Thyroid gland (tissue), 4 donors: ENCODE measurements at regions not wholly inside any gene's neighbourhood (a gene's known extent, or its start where the extent isn't known, plus 50 kb on each side); places are given as distances from the start of the nearest gene placed in this dataset.

Experiments used
- DNase-seq, 2 donors: peaks; one replicate each; pipeline ENCODE4 v3.0.0-alpha.2; 2019
- H3K27ac ChIP-seq, 3 donors: fragments of 200-600 bp; sonication (generic); 1 replicate in 2 of 3; 2 replicates in 1 of 3; pipeline ENCODE4 v1.5.1; 2016 to 2019; ENCODE audit warnings: mild to moderate bottlenecking in 1 of 3, moderate library complexity in 1 of 3
- H3K27me3 ChIP-seq: fragments of 200-600 bp; sonication (generic); one replicate; pipeline ENCODE4 v1.5.1; 2019
- H3K36me3 ChIP-seq, 2 donors: fragments of 200-600 bp; sonication (generic); one replicate each; pipeline ENCODE4 v1.5.1; 2016 to 2019
- H3K4me1 ChIP-seq, 2 donors: fragments of 200-600 bp; sonication (generic); one replicate each; pipeline ENCODE4 v1.5.1; 2017 to 2019
- H3K4me3 ChIP-seq, 3 donors: fragments of 200-600 bp; sonication (generic); replicated peaks in 1 of 3; 1 replicate in 2 of 3; 2 replicates in 1 of 3; pipeline ENCODE4 v1.5.1; 2016; ENCODE audit warnings: mild to moderate bottlenecking in 1 of 3
- H3K9me3 ChIP-seq: fragments of 200-600 bp; sonication (generic); one replicate; pipeline ENCODE4 v1.5.1; 2017
- CTCF ChIP-seq, 6 experiments: fragments of 200-600 bp in 3 of 6; fragments of 450-650 bp in 3 of 6; sonication (generic) in 3 of 6; IDR thresholded peaks; one replicate each; pipeline ENCODE4 v1.5.1; 2016 to 2019; ENCODE audit warnings: antibody characterized with exemption in 6 of 6, mild to moderate bottlenecking in 2 of 6, inconsistent platforms in 1 of 6, moderate library complexity in 1 of 6
- POLR2A ChIP-seq, 2 donors: fragments of 450-650 bp; IDR thresholded peaks; one replicate each; pipeline ENCODE4 v1.6.1; 2017; ENCODE audit warnings: antibody characterized with exemption in 2 of 2, mild to moderate bottlenecking in 2 of 2, moderate library complexity in 1 of 2
- WGBS, 2 donors: methylation state at CpG; one replicate each; pipeline ENCODE4 v1.1.5; 2017; 5-methylcytosine and 5-hydroxymethylcytosine counted together
- intact Hi-C: fragments of 100-400 bp; cut with DNase I; formaldehyde crosslinking; loops from one replicate; pipeline ENCODE4 v1.15.1; 2023

DNA sequence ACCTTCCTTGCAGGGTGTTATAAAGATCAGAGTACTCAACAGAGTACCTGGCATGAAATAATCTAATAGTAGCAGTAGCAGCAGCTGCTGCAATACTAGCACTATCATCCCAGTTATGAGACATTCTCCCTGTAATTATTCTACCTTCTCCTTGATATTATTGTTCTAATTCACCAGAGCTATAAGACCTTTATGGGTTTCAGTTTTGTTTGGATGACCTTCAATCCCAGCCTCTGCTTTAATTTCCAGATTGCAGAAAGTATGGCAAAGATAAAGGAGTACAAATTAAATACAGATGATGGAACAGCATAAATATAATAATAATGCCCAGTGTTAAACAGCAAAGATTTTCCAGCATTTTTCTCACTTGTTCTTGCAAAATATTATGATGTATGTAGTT is 150.5 kb upstream of the MYLIP start:
- Histone ChIP-seq H3K4me1 (no peaks in the 10 kb centered on the region), H3K36me3 (no peaks in the 10 kb centered on the region), H3K9me3 (no peaks in the 10 kb centered on the region), H3K27me3 (no peaks in the 10 kb centered on the region), H3K4me3 (no peak overlapping the region), H3K27ac (no peak overlapping the region)
- no peak for DNase-seq
- TF ChIP-seq CTCF (IDR thresholded peaks at IDR 0.05) (no peak), POLR2A (IDR thresholded peaks at IDR 0.05) (no peak)
- intact Hi-C loops = no loop called here

GRCh38 chr6:15977050-15977449 is 151.8 kb upstream of the MYLIP start:
- TF ChIP-seq CTCF (IDR thresholded peaks at IDR 0.05) (no peak), POLR2A (IDR thresholded peaks at IDR 0.05) (no peak)
- 93 to 98% methylated on average over 2 of the region's 2 CpGs for WGBS, 2 donors
- Histone ChIP-seq H3K4me3 (no peak overlapping the region), H3K36me3 (no peaks in the 10 kb centered on the region), H3K27me3 (no peaks in the 10 kb centered on the region), H3K9me3 (no peaks in the 10 kb centered on the region), H3K27ac (no peak overlapping the region), H3K4me1 (no peaks in the 10 kb centered on the region)
- intact Hi-C loops = no loop called here
- DNase-seq = no peak

GRCh38 chr6:15974817-15975216 is 154.1 kb upstream of the MYLIP start:
- 88 to 91% methylated on average over 2 of the region's 2 CpGs for WGBS, 2 donors
- intact Hi-C loops = no loop called here
- H3K36me3 ChIP-seq = no peaks in the 10 kb centered on the region
- H3K9me3 ChIP-seq = no peaks in the 10 kb centered on the region
- H3K27me3 ChIP-seq = no peaks in the 10 kb centered on the region
- H3K27ac ChIP-seq = no peak overlapping the region
- H3K4me3 ChIP-seq = no peak overlapping the region
- no peaks in the 10 kb centered on the region for H3K4me1 ChIP-seq
- TF ChIP-seq POLR2A (IDR thresholded peaks at IDR 0.05) (no peak), CTCF (IDR thresholded peaks at IDR 0.05) (no peak)
- DNase-seq = no peak

DNA sequence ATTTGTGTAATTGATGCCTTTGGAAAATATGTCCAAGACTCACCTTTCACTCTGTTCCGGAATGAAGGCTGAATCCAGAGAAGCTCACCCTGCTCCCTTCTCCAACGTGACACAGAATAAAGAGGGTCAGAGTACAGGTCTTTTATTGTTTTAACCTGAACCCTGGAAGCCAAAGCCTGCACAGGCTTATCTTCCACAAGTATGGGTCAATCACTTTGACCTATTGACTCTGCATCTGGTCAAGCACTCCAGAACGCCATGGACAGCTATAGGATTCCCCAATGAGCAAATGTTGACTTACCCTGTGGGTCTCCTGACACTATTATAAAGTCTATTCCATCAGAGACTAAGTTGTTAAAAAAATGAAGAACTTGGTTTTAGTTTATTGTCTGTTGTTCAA is 158.4 kb upstream of the MYLIP start:
- Histone ChIP-seq H3K27me3 (no peaks in the 10 kb centered on the region), H3K9me3 (no peaks in the 10 kb centered on the region), H3K4me1 (no peaks in the 10 kb centered on the region), H3K27ac (no peak overlapping the region), H3K36me3 (no peaks in the 10 kb centered on the region), H3K4me3 (no peak overlapping the region)
- 49 to 63% methylated on average over 3 of the region's 3 CpGs for WGBS, 2 donors
- no peak for DNase-seq
- no peak for TF ChIP-seq POLR2A (IDR thresholded peaks at IDR 0.05)
- no peak for TF ChIP-seq CTCF (IDR thresholded peaks at IDR 0.05)
- intact Hi-C loops = no loop called here

- no peak for DNase-seq
- H3K27me3 ChIP-seq = no peaks in the 10 kb centered on the region
- H3K4me3 ChIP-seq = no peak overlapping the region
- no peak overlapping the region for H3K27ac ChIP-seq
- intact Hi-C loops = no loop called here
- 94% methylated on average over 3 of the region's 3 CpGs for WGBS, 2 donors
- H3K36me3 ChIP-seq = no peaks in the 10 kb centered on the region
- TF ChIP-seq CTCF (IDR thresholded peaks at IDR 0.05) (no peak), POLR2A (IDR thresholded peaks at IDR 0.05) (no peak)
- no peaks in the 10 kb centered on the region for H3K9me3 ChIP-seq
- H3K4me1 ChIP-seq = no peaks in the 10 kb centered on the region
These were observed 159.6 kb upstream of the MYLIP start for GRCh38 chr6:15969236-15969778.
